PC-9 (cell line): ENCODE measurements at regions not wholly inside any gene's neighbourhood (a gene's known extent, or its start where the extent isn't known, plus 50 kb on each side); places are given as distances from the start of the nearest gene placed in this dataset.

Experiments
- BruUV-seq: library from RNA; stranded (reverse); fragments of 400-500 nt; replicated peaks from 2 replicates; lab custom pipeline; 2021; lab: Mats Ljungman, UMichigan
- CTCF ChIA-PET: fragments of 300-600 bp; sonication (Branson Sonifier 250); formaldehyde crosslinking; loops from one replicate; lab custom pipeline; 2022; ENCODE audit warnings: antibody characterized with exemption; lab: Charles Lee
- POLR2A ChIA-PET: fragments of 300-600 bp; sonication (Branson Sonifier 250); formaldehyde crosslinking; loops from one replicate; lab custom pipeline; 2022; ENCODE audit warnings: antibody characterized with exemption; ENCODE audit not compliant: unreplicated experiment; lab: Charles Lee
- DNase-seq, 2 experiments: peaks; one replicate each; pipeline versions ENCODE4 v3.0.0 to v3.0.0-alpha.2; 2015 to 2022; ENCODE audit warnings: mixed read lengths in 1 of 2
- H2AFZ ChIP-seq: fragments of 200-600 bp; sonication (generic); 2 replicates; pipeline ENCODE4 v1.8.1; 2017; ENCODE audit warnings: antibody characterized with exemption
- H3F3A ChIP-seq: fragments of 200-600 bp; sonication (generic); 2 replicates; pipeline ENCODE4 v1.8.1; 2017; ENCODE audit warnings: antibody characterized with exemption, mild to moderate bottlenecking, low read depth; ENCODE audit not compliant: insufficient read depth
- H3K27ac ChIP-seq: fragments of 200-600 bp; sonication (generic); 2 replicates; pipeline ENCODE4 v1.6.1; 2016; ENCODE audit warnings: mixed run types
- H3K27me3 ChIP-seq: fragments of 200-600 bp; sonication (generic); 2 replicates; pipeline ENCODE4 v1.6.1; 2016; ENCODE audit warnings: low read depth, mixed run types; ENCODE audit not compliant: insufficient read depth
- H3K36me3 ChIP-seq: fragments of 200-600 bp; sonication (generic); 2 replicates; pipeline ENCODE4 v1.6.1; 2016; ENCODE audit warnings: low read depth, mixed run types
- H3K4me1 ChIP-seq: fragments of 200-600 bp; sonication (generic); replicated peaks from 2 replicates; pipeline ENCODE4 v1.6.1; 2016; ENCODE audit warnings: mixed run types; ENCODE audit not compliant: insufficient read depth
- H3K4me2 ChIP-seq: fragments of 200-600 bp; sonication (generic); 2 replicates; pipeline ENCODE4 v1.6.1; 2017; ENCODE audit warnings: mixed run types
- H3K4me3 ChIP-seq: fragments of 200-600 bp; sonication (generic); 2 replicates; pipeline ENCODE4 v1.6.1; 2016; ENCODE audit warnings: mixed run types
- H3K79me2 ChIP-seq: fragments of 200-600 bp; sonication (generic); 2 replicates; pipeline ENCODE4 v1.6.1; 2017; ENCODE audit warnings: low read depth, mixed run types
- H3K9me2 ChIP-seq: fragments of 200-600 bp; sonication (generic); 2 replicates; pipeline ENCODE4 v1.8.1; 2017; ENCODE audit warnings: mild to moderate bottlenecking; ENCODE audit not compliant: insufficient read depth
- H3K9me3 ChIP-seq: fragments of 200-600 bp; sonication (generic); 2 replicates; pipeline ENCODE4 v1.8.1; 2016; ENCODE audit warnings: low read depth; ENCODE audit not compliant: insufficient read depth
- H4K20me1 ChIP-seq: fragments of 200-600 bp; sonication (generic); 2 replicates; pipeline ENCODE4 v1.8.1; 2017; ENCODE audit not compliant: insufficient read depth
- CTCF ChIP-seq: fragments of 200-600 bp; sonication (generic); conservative IDR thresholded peaks from 2 replicates; pipeline ENCODE4 v1.6.1; 2017; ENCODE audit warnings: mixed run types, antibody characterized with exemption, mild to moderate bottlenecking, moderate library complexity
- EZH2 ChIP-seq: fragments of 200-600 bp; sonication (generic); IDR thresholded peaks from 2 replicates; pipeline ENCODE4 v1.8.0; 2017; ENCODE audit warnings: antibody characterized with exemption, low read depth
- intact Hi-C: fragments of 100-400 bp; cut with micrococcal nuclease; formaldehyde crosslinking; loops from one replicate; pipeline ENCODE4 v1.10.0; 2022; ENCODE audit not compliant: unreplicated experiment

GRCh38 chr19:53696951-53697350 lies 65.2 kb downstream of the DPRX start:
- no peaks in the 10 kb centered on the region for H4K20me1 ChIP-seq
- no peak overlapping the region for H2AFZ ChIP-seq
- intact Hi-C loops: no loop called here
- H3K27me3 ChIP-seq: peaks cover 44% of the 10 kb centered on the region; the same call in 1 of the 2 replicates
- no peaks in the 10 kb centered on the region; the same call in 1 of the 2 replicates for H3K9me3 ChIP-seq
- ChIA-PET POLR2A (no interaction called here), CTCF (no interaction called here)
- no peaks in the 10 kb centered on the region for H3K9me2 ChIP-seq
- DNase-seq: no peak
- TF ChIP-seq EZH2: no peak
- H3K4me3 ChIP-seq: no peak overlapping the region
- BruUV-seq: no TSS peak
- no peak overlapping the region for H3K4me2 ChIP-seq
- no peak overlapping the region for H3K27ac ChIP-seq
- no peaks in the 10 kb centered on the region for H3K36me3 ChIP-seq
- H3K4me1 ChIP-seq: no peaks in the 10 kb centered on the region
- no peaks in the 10 kb centered on the region for H3K79me2 ChIP-seq
- no peaks in the 10 kb centered on the region for H3F3A ChIP-seq

- Histone ChIP-seq H4K20me1 (no peaks in the 10 kb centered on the region), H3K27ac (no peak overlapping the region), H3F3A (no peaks in the 10 kb centered on the region), H3K4me2 (no peak overlapping the region), H3K9me2 (no peaks in the 10 kb centered on the region), H2AFZ (no peak overlapping the region), H3K4me3 (no peak overlapping the region), H3K4me1 (no peaks in the 10 kb centered on the region), H3K27me3 (peaks cover 83% of the 10 kb centered on the region), H3K36me3 (no peaks in the 10 kb centered on the region), H3K9me3 (no peaks in the 10 kb centered on the region), H3K79me2 (no peaks in the 10 kb centered on the region)
- CTCF ChIA-PET: no interaction called here
- TF ChIP-seq CTCF (no peak), EZH2 (no peak)
- BruUV-seq: no TSS peak
- POLR2A ChIA-PET: no interaction called here
- no peak for DNase-seq
- intact Hi-C loops: no loop called here
Observed at GRCh38 chr19:53703361-53703760, 71.6 kb downstream of the DPRX start.

- DNase-seq: no peak
- peaks cover 90% of the 10 kb centered on the region for H3K27me3 ChIP-seq
- POLR2A ChIA-PET: no interaction called here
- H4K20me1 ChIP-seq: no peaks in the 10 kb centered on the region
- H3K9me3 ChIP-seq: no peaks in the 10 kb centered on the region
- H3K4me2 ChIP-seq: no peak overlapping the region
- CTCF ChIA-PET: no interaction called here
- H3K27ac ChIP-seq: no peak overlapping the region
- no peaks in the 10 kb centered on the region for H3F3A ChIP-seq
- H3K79me2 ChIP-seq: no peaks in the 10 kb centered on the region
- H3K4me1 ChIP-seq: no peaks in the 10 kb centered on the region
- H3K4me3 ChIP-seq: no peak overlapping the region
- BruUV-seq: no TSS peak
- TF ChIP-seq EZH2 (no peak), CTCF (no peak)
- H3K9me2 ChIP-seq: no peaks in the 10 kb centered on the region
- no peaks in the 10 kb centered on the region for H3K36me3 ChIP-seq
- intact Hi-C loops: no loop called here
- no peak overlapping the region for H2AFZ ChIP-seq
Observed at GRCh38 chr19:53704011-53704410, 72.2 kb downstream of the DPRX start.

- Histone ChIP-seq H4K20me1 (no peaks in the 10 kb centered on the region), H2AFZ (no peak overlapping the region), H3K4me3 (no peak overlapping the region), H3K9me2 (no peaks in the 10 kb centered on the region), H3K27ac (no peak overlapping the region), H3F3A (no peaks in the 10 kb centered on the region), H3K9me3 (no peaks in the 10 kb centered on the region), H3K27me3 (peaks cover 92% of the 10 kb centered on the region), H3K79me2 (no peaks in the 10 kb centered on the region), H3K4me1 (no peaks in the 10 kb centered on the region), H3K36me3 (no peaks in the 10 kb centered on the region), H3K4me2 (no peak overlapping the region)
- POLR2A ChIA-PET: no interaction called here
- no peak for DNase-seq
- no TSS peak for BruUV-seq
- intact Hi-C loops: no loop called here
- CTCF ChIA-PET: no interaction called here
- TF ChIP-seq EZH2: no peak
Observed at GRCh38 chr19:53707278-53707677, 75.5 kb downstream of the DPRX start.
